Fibroblast of pulmonary artery (primary cell): ENCODE measurements at regions not wholly inside any gene's neighbourhood (a gene's known extent, or its start where the extent isn't known, plus 50 kb on each side); places are given as distances from the start of the nearest gene placed in this dataset.

Experiments
- DNase-seq: peaks from one replicate; pipeline ENCODE4 v3.0.0-alpha.2; 2010; ENCODE audit warnings: low read depth
- H3K4me3 ChIP-seq: replicated peaks from 2 replicates; pipeline ENCODE4 v1.5.1; 2011; ENCODE audit warnings: low read depth, mild to moderate bottlenecking, control low read depth, low read length, moderate library complexity
- CTCF ChIP-seq: IDR thresholded peaks from 2 replicates; pipeline ENCODE4 v1.5.1; 2011; ENCODE audit warnings: mild to moderate bottlenecking, control low read depth, low read length, inconsistent platforms; ENCODE audit errors: missing control alignments

- no peak overlapping the region for H3K4me3 ChIP-seq
- no peak for TF ChIP-seq CTCF
- peak; percentile 31 for DNase-seq
These were observed 117.5 kb downstream of the DYRK2 start for GRCh38 chr12:67765776-67766766.

GRCh38 chr12:67772267-67773169 is 124.0 kb downstream of the DYRK2 start:
- peak; percentile 57 for DNase-seq
- no peak overlapping the region for H3K4me3 ChIP-seq
- TF ChIP-seq CTCF, result no peak

- no peak for DNase-seq
- H3K4me3 ChIP-seq, result no peak overlapping the region
- no peak for TF ChIP-seq CTCF
These were observed 125.4 kb downstream of the DYRK2 start for GRCh38 chr12:67773896-67774295.

GRCh38 chr12:67774983-67775587 is 126.5 kb downstream of the DYRK2 start:
- TF ChIP-seq CTCF, result no peak
- no peak for DNase-seq
- H3K4me3 ChIP-seq, result no peak overlapping the region

GRCh38 chr12:67780580-67781084 is 132.1 kb downstream of the DYRK2 start:
- no peak overlapping the region for H3K4me3 ChIP-seq
- DNase-seq, result no peak
- no peak for TF ChIP-seq CTCF

GRCh38 chr12:67782573-67782972 is 134.0 kb downstream of the DYRK2 start:
- TF ChIP-seq CTCF, result no peak
- no peak overlapping the region for H3K4me3 ChIP-seq
- no peak for DNase-seq
